RPMI7951 (cell line): ENCODE measurements at regions not wholly inside any gene's neighbourhood (a gene's known extent, or its start where the extent isn't known, plus 50 kb on each side); places are given as distances from the start of the nearest gene placed in this dataset.
A peak's percentile ranks its signal among the peaks of the same experiment; 100 is the strongest.

ENCODE experiments used
- DNase-seq: peaks from one replicate; pipeline ENCODE4 v3.0.0-alpha.2; 2012; ENCODE audit warnings: low read depth

DNA sequence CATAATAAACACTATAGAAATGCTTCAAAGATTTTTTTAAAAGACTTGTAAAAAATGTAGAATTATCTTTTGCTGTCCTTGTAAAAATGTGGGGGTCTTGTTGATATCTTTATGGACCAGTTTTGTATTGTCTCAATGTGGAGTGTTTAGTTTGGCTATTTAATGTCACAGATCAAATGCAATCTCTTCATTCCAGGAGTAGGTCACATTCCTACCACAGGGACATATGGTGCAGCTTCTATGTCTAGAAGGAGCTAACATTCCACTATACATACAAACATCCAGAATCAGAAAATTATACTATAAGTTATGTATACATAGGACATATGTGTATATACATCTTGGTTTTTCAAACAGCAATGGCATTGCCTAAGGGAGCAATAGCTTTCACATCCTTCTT, 345.7 kb downstream of the BMP4 start:
- DNase-seq, result no peak

DNA sequence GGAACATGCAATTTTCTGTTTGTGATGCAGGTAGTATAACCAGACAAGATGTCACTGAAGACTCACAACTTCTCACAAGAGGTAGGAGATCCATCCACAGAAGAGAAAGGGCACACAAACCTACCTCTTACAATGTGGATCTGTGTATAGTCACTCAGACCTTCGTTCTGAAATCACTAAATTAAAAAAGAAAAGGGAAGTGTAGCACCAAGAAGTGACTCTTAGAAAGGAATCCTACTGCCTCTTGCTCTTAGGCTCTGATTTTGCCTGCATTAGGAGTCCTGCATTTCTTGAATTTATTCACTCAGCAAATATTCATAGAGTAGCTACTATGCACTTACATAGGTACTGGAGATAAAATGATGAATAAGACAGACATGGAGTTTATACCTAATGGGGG, 347.6 kb downstream of the BMP4 start:
- no peak for DNase-seq

DNA sequence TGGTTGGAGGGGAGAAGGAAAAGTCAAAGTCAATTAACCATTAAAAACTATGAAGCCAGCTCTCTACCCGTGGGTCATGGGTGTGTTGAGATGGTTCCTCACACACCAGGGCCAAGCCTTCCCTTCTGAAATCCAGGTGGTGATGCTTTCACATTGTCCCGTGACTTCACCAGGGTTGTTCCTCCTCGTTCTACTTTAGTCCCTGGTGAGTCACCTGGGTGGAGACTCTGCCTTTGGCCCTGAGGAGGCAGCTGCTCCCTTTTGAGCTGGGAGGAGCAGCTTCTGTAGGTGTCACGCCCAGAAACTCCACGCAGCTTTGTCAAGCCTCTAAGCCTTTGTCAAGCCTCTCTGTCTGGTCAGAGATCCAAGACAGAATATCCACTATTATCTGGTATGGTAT, 348.3 kb downstream of the BMP4 start:
- DNase-seq, result peak; percentile 13

DNA sequence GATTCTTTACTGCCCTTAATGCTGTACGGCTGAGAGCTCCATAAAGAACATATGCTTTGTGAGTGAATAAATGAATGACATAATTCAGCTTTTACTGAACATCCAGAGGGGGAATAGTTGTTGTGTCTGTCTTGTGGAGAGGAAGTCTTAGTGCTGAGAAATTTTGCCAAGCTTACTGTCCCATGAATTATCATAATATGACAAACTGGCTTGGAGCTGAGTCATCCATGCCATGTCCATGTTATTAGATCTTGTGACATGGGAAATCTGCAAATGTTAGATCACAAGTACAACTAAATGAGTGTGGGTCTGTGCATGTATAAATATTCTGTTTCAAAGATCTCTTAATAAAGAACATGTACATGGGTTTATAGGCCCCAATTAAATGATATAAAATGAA, 350.4 kb downstream of the BMP4 start:
- DNase-seq, result no peak

DNA sequence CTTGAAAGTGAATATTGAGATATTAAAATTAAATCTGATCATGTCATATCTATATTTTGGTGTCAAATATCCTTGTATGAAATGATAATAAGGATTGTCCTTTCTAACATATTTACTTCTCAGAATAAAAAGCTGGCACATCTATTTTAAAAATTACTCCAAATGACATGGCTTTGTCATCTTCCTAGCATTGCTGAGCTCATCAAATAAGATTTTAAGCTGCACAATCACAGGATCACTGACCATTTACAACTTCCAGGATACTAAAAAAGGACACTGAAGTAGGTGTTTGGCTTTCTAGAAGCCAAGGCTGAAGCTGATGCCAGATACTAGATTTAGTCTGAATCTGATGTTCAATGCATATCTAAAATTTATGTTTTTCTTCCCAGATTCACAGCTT, 351.1 kb downstream of the BMP4 start:
- DNase-seq, result no peak

DNA sequence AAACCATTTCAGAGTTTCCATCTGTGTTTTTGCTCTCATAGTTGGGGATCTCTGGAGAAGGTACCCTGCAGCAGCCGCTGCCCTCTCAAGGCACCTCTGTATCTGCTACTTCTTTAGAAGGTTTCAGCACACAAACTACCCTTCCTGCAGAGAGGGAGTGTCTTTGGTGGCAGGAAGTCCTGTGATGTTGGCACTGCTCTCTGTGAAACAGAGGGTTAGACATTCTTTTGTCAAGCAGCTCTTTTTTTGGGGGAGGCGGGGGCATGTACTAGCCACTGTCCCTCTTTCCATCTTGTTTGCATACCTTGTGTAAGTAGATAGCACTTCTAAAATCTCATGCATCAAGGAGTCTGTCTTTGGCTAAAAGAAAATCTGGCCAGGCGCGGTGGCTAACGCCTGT, 352.6 kb downstream of the BMP4 start:
- no peak for DNase-seq

DNA sequence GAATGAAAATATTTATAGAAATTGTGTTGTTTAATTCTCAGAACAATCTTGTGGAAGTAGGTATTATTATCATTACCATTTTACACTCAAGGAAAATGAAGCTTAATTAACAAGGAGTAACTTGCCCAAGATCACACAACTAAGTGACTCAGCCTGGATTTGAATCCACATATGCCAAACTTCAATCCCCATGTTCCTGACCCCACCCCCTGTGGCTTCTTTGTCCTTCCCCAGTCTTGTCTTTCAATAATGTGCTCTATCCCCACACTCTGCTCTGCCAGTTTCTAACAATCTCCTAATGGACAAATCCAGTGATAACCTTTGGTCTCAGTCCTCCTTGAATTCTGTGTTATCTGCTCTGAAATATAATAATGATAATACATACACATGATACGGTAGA, 355.2 kb downstream of the BMP4 start:
- DNase-seq, result no peak

DNA sequence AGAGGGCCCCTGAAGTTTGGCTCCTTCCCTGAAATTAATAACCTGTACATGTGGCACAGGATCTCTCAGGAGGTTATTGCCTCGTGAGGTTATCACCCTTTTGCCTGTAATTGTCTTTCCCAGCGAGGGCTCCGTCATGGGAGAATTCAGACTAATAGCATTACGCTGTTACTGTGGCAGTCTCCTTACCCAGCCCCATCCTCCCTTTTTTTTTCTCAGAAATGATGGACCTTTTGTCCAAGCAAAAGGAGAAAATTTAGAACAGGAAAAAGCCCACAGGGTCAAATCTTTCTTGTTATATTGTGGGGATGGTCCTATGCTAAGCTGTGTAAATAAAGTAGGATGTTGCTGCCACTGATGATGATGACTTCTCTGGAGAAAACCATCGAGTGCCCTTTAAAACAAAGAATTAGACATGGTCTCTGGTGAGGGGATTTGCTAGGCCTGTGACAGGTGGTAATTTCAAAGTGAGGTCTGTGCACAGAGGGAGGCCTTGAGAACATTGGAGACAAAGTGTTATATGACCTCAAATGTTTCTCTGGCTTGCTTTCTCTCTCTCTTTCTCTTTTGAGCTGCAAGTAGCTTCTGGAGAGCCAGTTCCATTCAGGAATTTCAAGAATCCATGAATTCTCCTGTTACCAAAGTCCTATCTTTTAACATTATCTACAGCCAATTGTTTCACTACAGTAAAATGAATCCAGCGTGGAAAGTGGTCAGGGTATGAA, 357.2 kb downstream of the BMP4 start:
- DNase-seq, result no peak

DNA sequence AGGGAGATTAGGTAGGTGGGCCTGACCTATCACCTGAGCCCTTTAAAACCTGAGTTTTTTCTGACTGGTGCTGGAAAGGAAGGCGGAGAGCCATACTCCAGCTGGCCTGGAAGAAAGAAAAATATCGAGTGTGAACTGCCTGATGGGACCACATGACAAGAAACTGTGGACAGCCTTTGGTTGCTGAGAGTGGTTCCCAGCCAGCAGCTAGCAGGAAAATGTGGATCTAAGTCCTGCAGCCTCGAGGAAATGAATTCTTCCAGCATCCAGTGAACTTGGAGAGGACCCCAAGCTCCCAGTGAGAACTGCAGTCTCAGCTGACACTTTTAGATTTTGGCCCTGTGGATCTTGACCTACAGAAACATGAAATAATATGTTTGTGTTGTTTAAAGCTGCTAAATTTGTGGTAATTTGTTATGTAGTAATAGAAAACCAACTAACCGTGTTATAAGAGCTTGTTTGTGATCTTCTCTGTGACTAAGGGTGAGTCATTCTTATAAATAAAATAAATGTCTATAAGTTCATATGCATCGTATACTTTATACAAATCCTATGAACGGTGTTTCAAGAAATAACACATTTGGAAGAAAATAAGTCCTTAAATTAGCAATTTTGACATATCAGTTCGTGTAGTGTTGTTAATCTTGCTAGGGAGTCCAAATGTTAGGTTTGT, 359.6 kb downstream of the BMP4 start:
- DNase-seq, result no peak

DNA sequence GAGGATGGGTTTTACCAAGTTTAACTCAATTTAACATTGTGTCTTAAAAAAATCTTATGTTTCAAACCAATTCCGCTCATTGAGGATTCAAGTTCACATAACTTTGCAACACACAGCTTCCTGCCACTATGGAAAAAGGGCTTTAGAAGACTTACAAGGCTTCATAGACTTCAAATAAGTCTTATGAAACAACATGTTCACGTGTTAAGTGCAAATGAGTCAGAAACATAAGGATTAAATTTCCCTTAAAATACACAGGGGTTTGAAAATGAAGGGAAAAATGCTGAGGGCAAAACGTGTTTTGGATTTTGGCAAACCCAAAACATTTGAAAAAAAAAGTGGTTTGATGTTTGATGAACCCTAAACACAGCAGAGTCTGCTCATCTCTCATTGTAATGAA, 364.8 kb downstream of the BMP4 start:
- peak; percentile 11 for DNase-seq

DNA sequence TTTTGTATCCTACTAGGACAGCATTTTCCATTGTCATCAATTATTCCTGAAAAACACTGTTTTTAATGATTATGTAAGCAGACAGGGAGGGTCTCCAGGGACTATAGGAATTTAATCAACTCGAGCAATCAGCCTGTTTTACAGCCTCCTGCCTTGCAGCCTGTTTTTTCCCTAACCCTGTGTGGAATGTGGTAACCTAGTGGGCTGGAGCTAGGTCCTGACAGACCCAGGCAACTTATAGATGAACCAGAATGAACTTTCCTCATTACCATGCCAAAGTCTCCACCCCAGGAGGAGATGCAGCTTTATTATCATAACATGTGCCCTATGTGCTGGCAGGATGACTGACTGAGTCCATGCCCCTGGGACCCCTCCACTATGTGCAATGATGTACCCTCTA, 375.1 kb downstream of the BMP4 start:
- DNase-seq, result no peak

DNA sequence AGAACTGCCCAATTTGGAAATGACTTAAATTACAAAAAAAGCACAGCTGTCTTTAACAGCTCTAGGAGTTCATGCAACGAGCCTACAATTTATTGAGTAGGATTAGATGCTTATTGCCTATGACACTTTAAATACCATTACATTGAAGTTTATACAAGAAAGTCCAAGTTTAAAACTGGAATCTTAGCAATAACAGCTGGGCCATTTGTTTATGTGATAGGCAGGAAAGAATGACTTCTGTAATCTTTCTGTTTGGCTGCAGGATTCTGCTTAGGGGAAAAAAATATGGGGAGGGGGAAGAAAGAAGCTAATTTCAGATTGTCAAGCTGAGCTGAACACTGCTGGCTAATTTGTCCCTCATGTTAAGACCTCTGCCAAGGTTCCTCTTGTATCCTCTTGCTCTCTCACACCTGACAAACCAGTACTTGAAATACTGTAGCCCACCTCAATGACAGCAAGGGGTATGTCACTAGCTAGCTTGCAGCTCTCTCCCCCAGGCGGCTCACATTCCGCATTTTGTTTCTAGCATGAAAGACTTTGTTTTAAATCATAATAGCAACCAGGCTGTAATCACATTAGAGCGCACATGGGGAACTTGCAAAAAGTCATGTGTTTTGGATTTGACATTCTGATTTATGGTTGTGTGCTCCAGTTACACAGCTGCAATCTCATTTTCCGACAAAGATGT, 384.8 kb downstream of the BMP4 start:
- no peak for DNase-seq

DNA sequence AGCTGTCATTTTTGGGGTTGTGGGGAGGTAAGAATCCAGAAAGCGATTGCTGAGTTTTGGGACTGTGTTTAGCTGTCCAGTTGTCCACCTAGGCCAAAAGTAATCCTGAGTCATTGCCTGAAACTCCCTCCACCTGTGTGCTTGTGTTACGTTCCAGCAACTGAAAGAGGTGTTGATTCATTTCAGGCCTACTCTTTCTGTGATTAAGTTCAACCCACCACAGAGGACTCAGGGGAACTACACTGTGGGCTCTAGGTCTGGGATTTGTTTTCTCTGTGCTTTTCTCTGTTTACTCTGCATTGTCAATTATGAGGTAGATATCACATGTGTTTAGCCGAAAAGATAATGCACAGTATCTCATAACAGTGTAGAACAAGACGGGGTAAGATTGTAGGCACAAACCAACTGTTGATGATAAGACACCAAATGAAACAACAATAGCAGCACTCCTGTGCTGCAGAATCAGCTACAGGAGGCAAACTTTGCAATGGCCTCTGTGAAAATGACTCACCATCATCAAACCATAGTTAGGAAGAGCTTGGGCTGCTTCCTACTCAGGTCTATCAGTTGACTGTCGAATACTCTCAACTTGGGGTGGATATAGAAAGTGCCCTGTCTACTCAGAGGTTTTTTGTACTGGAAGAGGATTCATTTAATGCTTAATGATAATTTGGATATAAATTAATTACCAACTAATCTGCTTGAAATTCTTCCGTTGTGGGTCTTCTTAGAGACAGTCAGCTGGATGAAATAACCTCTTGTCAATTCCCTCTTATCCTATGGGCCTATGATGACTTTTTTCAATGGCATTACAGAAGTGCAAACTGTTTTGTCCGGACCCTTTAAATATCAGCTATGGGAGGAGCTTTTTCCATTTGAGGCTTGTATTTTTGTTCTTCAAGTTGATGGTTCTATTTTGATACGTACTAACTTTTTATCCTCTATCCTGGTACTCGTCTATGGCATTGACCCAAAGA, 385.9 kb downstream of the BMP4 start:
- DNase-seq, result no peak

DNA sequence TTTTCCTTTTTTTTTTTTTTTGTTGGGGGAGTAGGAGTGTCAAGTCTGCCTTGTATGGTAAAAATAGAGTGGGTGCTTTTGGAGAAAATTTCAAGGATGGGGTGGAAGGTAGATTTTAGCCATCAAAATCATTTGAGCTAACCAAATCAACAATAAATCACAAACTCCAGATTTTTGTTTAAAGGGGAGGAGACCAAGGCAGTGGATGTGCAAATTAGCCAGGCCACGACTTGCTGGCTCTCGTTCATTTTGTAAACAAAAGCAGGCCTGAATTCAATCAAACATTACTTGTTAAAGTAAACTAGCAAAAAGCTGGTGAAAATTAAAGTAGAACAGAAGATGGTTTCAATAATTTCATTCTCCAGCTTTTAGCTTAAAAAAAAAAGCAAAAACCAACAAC, 387.2 kb downstream of the BMP4 start:
- no peak for DNase-seq

DNA sequence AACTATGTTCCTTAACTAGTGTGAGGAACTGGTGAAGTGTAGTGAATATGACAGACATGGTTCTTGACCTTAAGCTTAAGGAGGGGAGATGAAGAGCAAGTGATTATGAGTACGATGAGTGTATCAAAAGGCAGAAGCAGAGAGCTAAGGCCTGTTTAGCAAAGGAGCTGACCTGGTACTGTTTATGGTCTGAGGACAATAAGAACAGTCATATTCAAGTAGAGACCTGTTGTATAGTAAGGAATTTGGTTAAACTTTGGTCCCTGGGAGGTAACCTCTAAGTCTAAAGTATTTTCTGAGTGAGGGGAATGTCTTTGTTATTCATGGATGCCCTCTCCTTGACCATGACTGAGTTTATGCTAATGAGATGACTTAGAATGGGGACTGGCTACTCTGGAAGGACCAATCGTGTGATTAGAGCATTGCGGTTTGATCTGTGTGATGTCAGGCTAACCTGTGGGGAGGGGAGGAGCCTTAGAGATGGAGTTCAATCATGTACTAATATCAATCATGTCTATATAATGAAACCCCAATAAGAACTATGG, 389.3 kb downstream of the BMP4 start:
- DNase-seq, result no peak

DNA sequence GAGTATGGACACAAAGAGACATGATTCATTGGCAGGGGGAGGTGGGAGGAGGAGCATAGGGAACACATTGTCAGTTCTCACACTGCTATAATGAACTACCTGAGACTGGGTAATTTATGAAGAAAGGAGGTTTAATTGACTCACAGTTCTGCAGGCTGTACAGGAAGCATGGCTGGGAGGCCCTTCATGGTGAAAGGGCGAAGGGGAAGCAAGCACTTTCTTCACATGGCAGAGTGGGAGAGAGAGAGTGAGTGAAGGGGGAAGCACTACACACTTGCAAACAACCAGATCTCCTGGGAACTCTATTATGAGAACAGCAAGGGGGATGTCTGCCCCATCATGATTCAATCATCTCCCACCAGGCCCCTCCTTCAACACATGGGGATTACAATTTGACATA, 391.8 kb downstream of the BMP4 start:
- no peak for DNase-seq

DNA sequence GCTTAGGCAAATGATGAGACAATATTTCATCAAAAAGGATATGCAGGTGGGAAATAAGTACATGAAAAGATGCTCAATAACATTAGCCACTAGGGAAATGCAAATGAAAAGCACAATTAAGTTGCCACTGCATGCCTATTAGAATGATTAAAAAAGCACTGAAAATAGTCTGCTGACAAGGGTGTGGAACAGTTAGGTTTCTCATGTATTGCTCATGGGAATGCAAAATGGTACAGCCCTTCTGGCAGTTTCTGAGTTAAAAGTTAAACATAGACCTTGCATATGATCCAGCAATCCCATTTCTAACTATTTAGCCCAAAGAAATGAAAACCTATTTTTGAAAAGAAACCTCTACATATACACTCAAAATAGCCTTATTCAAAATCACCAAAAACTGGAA, 393.0 kb downstream of the BMP4 start:
- no peak for DNase-seq

DNA sequence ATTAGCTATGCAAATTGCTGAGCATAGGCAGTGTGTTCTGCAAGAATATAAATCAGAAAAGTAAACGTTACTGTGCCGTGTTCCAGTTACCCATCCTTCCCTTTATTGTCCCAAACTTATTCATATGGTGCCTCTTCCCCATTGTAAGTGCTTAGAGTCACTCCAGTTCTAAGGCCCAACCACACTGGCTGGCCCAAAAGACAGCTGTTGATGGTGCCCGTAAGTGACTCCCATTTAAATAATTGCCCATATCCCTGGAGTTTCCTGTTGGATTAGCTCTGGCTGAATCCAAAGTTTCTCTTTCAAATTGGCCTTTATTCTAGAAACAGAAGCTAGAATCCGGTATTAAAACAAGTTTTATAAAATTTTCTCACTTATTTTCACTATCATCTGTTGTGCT, 400.1 kb upstream of the DDHD1 start:
- DNase-seq, result no peak

DNA sequence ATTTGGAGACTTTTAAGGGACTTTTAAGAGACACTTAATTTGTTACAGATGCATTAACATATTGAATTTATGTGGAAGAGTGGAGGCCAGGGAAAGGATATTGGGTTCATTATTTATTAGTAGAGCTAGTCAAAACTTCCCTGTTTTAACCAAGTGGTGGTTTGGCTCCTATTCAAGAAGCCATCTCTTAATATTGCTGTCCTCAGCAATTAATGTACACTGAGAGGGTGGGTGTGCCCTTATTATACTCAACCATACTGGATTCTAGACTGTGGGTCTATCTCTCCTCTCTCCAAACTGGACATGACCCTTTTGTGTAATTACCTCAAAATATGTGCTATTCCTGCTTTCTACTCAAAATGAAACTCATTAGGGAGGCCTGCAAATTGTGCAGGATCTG, 398.7 kb upstream of the DDHD1 start:
- DNase-seq, result no peak

DNA sequence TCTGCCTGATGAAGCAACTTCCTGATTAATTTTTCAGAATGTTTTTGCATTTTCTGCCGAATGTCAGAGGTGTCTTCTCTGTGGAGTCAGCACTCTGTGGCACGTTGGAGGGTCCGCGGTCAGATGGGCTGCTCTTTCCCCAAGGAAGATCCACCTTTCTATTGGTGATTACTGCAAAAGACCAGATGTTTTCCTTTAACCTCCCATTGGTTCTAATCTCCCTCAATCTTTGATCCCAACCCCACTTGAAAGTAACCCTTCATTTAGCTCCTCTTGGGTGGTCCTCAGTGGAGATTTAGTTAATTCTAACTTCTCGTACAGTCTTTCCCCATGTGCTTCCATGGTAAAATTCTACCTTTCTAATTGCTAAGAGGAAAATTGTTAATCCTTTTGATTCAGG, 397.7 kb upstream of the DDHD1 start:
- DNase-seq, result no peak

DNA sequence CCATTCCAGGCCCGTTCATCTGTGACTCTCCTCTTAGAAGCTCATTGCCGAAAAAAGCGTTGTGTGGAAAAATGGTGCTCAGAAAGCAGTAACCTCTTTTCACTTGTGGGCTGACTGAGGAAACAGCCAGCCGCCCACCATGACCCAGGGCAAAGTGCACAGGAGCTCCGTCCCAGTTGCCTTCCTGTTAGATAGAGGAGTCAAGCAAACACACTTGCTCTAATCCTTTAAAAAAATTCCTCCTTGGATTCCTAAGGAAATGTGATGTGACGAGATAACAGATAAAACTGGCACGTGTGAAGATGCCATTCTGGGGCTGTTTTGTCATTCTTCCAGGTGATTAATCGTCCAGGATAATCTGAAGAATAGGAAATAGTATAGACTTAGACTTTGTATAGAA, 396.8 kb upstream of the DDHD1 start:
- no peak for DNase-seq

DNA sequence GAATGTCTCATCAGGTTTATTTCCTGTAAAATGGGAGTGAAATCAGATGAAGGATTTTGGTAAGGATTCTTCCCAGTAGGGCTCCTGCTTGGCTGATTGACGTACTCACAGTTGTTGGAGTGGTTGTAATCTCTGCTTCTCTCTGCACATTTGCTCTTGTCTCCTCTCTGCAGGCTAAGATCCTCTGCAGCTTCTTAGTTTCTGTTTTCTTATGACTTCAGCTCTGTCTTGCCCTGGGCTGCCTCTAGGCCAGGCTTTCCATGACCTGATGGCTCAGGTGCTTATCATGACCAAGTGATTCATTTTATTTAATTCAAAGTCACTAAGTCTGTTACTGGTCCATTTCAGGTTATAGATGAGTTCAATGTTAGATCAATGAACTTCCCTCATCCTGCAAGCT, 394.5 kb upstream of the DDHD1 start:
- no peak for DNase-seq
